ENCODE measurements at regions not wholly inside any gene's neighbourhood (a gene's known extent, or its start where the extent isn't known, plus 50 kb on each side); places are given as distances from the start of the nearest gene placed in this dataset.

GRCh38 chr2:220743203-220743602, 828.9 kb downstream of the EPHA4 start:
- no peaks in the 10 kb centered on the region for H3K27me3 Mint-ChIP-seq (ENCODE audit: low read depth, unreplicated experiment)

GRCh38 chr2:220744861-220745260, 827.2 kb downstream of the EPHA4 start:
- DNase-seq (ENCODE audit: low read depth) (no peak), FAIRE-seq (no peak)
- H3K79me2 ChIP-seq (ENCODE audit: insufficient read depth, low read length): no peaks in the 10 kb centered on the region
- H3K27ac ChIP-seq (ENCODE audit: low read depth, low read length): no peak overlapping the region
- H3K9ac ChIP-seq (ENCODE audit: low read length): no peak overlapping the region
- no peak overlapping the region for H2AFZ ChIP-seq (ENCODE audit: low read depth, low read length)
- Mint-ChIP-seq H3K36me3 (ENCODE audit: low read depth, unreplicated experiment) (no peaks in the 10 kb centered on the region), H3K27ac (ENCODE audit: unreplicated experiment) (no peak overlapping the region), H3K27me3 (ENCODE audit: low read depth, unreplicated experiment) (no peaks in the 10 kb centered on the region), H3K4me1 (ENCODE audit: low read depth, unreplicated experiment) (no peaks in the 10 kb centered on the region), H3K9me3 (ENCODE audit: unreplicated experiment) (no peaks in the 10 kb centered on the region), H3K4me3 (ENCODE audit: unreplicated experiment) (no peak overlapping the region)
- no peak overlapping the region for H3K4me2 ChIP-seq (ENCODE audit: low read length)
- H3K4me3 ChIP-seq (ENCODE audit: insufficient read depth, low read depth, low read length): no peak overlapping the region
- TF ChIP-seq EZH2 (IDR thresholded peaks at IDR 0.05; ENCODE audit: insufficient read depth, low read length) (no peak), CTCF (IDR thresholded peaks at IDR 0.05; ENCODE audit: insufficient read depth, low read depth, low read length) (no peak)
- no peaks in the 10 kb centered on the region for H3K9me3 ChIP-seq (ENCODE audit: insufficient read depth, low read depth, low read length)
- no peaks in the 10 kb centered on the region for H3K36me3 ChIP-seq (ENCODE audit: insufficient read depth, low read length)
- no peaks in the 10 kb centered on the region for H3K27me3 ChIP-seq (ENCODE audit: insufficient read depth, low read length)
- no peaks in the 10 kb centered on the region for H3K4me1 ChIP-seq (ENCODE audit: insufficient read depth, low read length)
- no peaks in the 10 kb centered on the region for H4K20me1 ChIP-seq (ENCODE audit: insufficient read depth, low read length)

More at GRCh38 chr2:220743203-220743602, 828.9 kb downstream of the EPHA4 start:
- Mint-ChIP-seq H3K4me1 (ENCODE audit: low read depth, unreplicated experiment) (no peaks in the 10 kb centered on the region), H3K36me3 (ENCODE audit: low read depth, unreplicated experiment) (no peaks in the 10 kb centered on the region), H3K27ac (ENCODE audit: unreplicated experiment) (no peak overlapping the region), H3K9me3 (ENCODE audit: unreplicated experiment) (no peaks in the 10 kb centered on the region), H3K4me3 (ENCODE audit: unreplicated experiment) (no peak overlapping the region)
- Histone ChIP-seq H2AFZ (ENCODE audit: low read depth, low read length) (no peak overlapping the region), H3K27me3 (ENCODE audit: insufficient read depth, low read length) (no peaks in the 10 kb centered on the region), H4K20me1 (ENCODE audit: insufficient read depth, low read length) (no peaks in the 10 kb centered on the region), H3K27ac (ENCODE audit: low read depth, low read length) (no peak overlapping the region), H3K9ac (ENCODE audit: low read length) (no peak overlapping the region), H3K4me3 (ENCODE audit: insufficient read depth, low read depth, low read length) (no peak overlapping the region), H3K4me2 (ENCODE audit: low read length) (no peak overlapping the region), H3K36me3 (ENCODE audit: insufficient read depth, low read length) (no peaks in the 10 kb centered on the region), H3K4me1 (ENCODE audit: insufficient read depth, low read length) (no peaks in the 10 kb centered on the region), H3K79me2 (ENCODE audit: insufficient read depth, low read length) (no peaks in the 10 kb centered on the region), H3K9me3 (ENCODE audit: insufficient read depth, low read depth, low read length) (no peaks in the 10 kb centered on the region)
- DNase-seq (ENCODE audit: low read depth) (no peak), FAIRE-seq (no peak)
- TF ChIP-seq EZH2 (IDR thresholded peaks at IDR 0.05; ENCODE audit: insufficient read depth, low read length) (no peak), CTCF (IDR thresholded peaks at IDR 0.05; ENCODE audit: insufficient read depth, low read depth, low read length) (no peak)

GRCh38 chr2:220745682-220746081, 826.4 kb downstream of the EPHA4 start:
- DNase-seq (ENCODE audit: low read depth): no peak
- no peaks in the 10 kb centered on the region for H4K20me1 ChIP-seq (ENCODE audit: insufficient read depth, low read length)
- no peak overlapping the region for H3K4me2 ChIP-seq (ENCODE audit: low read length)
- no peaks in the 10 kb centered on the region for H3K27me3 Mint-ChIP-seq (ENCODE audit: low read depth, unreplicated experiment)
- H2AFZ ChIP-seq (ENCODE audit: low read depth, low read length): no peak overlapping the region
- H3K36me3 ChIP-seq (ENCODE audit: insufficient read depth, low read length): no peaks in the 10 kb centered on the region
- H3K4me3 Mint-ChIP-seq (ENCODE audit: unreplicated experiment): no peak overlapping the region
- H3K27me3 ChIP-seq (ENCODE audit: insufficient read depth, low read length): no peaks in the 10 kb centered on the region
- H3K36me3 Mint-ChIP-seq (ENCODE audit: low read depth, unreplicated experiment): no peaks in the 10 kb centered on the region
- no peak overlapping the region for H3K9ac ChIP-seq (ENCODE audit: low read length)
- H3K27ac Mint-ChIP-seq (ENCODE audit: unreplicated experiment): no peak overlapping the region
- H3K79me2 ChIP-seq (ENCODE audit: insufficient read depth, low read length): no peaks in the 10 kb centered on the region
- H3K4me3 ChIP-seq (ENCODE audit: insufficient read depth, low read depth, low read length): no peak overlapping the region
- H3K4me1 ChIP-seq (ENCODE audit: insufficient read depth, low read length): no peaks in the 10 kb centered on the region
- H3K4me1 Mint-ChIP-seq (ENCODE audit: low read depth, unreplicated experiment): no peaks in the 10 kb centered on the region
- TF ChIP-seq CTCF (IDR thresholded peaks at IDR 0.05; ENCODE audit: insufficient read depth, low read depth, low read length): no peak
- no peak for TF ChIP-seq EZH2 (IDR thresholded peaks at IDR 0.05; ENCODE audit: insufficient read depth, low read length)
- H3K9me3 Mint-ChIP-seq (ENCODE audit: unreplicated experiment): no peaks in the 10 kb centered on the region
- no peak for FAIRE-seq
- no peaks in the 10 kb centered on the region for H3K9me3 ChIP-seq (ENCODE audit: insufficient read depth, low read depth, low read length)
- H3K27ac ChIP-seq (ENCODE audit: low read depth, low read length): no peak overlapping the region
